ENCODE measurements at regions not wholly inside any gene's neighbourhood (a gene's known extent, or its start where the extent isn't known, plus 50 kb on each side); places are given as distances from the start of the nearest gene placed in this dataset.

- ATAC-seq, result no peak
Measured at GRCh38 chr15:85943151-85943550, 136.5 kb upstream of the AGBL1 start.

DNA sequence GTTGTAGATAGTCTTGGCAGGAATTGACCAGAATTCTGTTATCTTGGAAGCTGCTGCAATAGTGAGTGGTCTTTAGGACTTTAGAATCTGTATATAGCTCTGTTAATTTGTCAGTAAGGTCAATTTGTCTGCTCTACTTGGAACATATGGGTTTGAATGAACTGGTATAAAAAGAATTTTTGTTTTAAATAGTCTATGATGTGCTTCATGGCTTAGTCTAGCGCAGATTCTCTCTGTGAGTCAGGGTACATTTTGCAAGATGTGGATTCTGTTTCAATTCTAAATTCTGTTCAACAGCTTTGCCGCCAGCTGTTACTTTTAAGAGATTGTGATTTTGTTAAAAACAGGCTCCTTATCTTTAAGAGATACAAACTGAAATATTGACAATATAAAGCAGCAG lies 135.9 kb upstream of the AGBL1 start:
- ATAC-seq, result no peak

DNA sequence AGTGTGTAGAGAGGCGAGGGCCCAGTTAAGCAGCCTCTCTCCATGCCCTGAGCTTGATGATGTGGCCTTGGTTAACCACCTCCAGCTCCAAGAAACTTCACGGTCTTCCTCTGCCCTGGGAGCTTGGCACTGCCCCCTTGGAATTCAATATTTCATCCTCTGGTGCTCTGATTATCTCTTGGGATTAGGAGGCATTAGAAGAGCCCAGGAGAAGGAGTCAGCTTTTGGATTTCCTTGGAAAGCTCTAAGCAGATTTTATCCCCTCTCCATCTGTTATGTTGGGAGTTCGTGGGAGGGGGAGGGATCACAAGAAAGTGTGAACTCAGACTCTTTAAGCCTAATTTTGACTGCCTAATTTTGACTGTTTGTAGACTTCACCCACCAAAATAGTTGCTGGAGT lies 132.7 kb upstream of the AGBL1 start:
- ATAC-seq, result no peak

- no peak for ATAC-seq
Measured at GRCh38 chr15:85947936-85948335, 131.7 kb upstream of the AGBL1 start.

- no peak for ATAC-seq
Measured at GRCh38 chr15:85950101-85950500, 129.6 kb upstream of the AGBL1 start.

GRCh38 chr15:85954586-85954985 lies 125.1 kb upstream of the AGBL1 start:
- ATAC-seq, result no peak

GRCh38 chr15:85955501-85956391 lies 123.9 kb upstream of the AGBL1 start:
- ATAC-seq, result no peak

GRCh38 chr15:85956532-85957275 lies 123.0 kb upstream of the AGBL1 start:
- ATAC-seq, result no peak

DNA sequence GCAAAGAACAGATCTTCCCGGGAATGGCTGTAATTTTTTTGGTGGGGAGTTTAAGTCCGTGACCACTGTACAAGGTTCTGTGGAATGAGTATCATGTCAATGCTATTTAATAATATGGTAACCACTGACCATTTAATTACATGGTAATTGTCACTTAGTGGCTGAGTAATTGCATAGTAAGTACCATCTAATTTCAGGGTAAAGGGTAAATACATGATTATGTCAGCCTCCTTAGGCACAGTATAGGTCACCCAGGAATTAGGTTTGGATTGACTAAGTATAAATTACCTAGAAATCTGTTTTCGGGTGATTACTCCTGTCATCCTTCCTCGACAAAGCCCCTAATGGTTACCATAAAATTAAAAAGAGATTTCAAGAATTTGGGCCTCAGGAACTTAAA lies 120.1 kb upstream of the AGBL1 start:
- ATAC-seq, result no peak

GRCh38 chr15:85960381-85960780 lies 119.3 kb upstream of the AGBL1 start:
- ATAC-seq, result no peak

DNA sequence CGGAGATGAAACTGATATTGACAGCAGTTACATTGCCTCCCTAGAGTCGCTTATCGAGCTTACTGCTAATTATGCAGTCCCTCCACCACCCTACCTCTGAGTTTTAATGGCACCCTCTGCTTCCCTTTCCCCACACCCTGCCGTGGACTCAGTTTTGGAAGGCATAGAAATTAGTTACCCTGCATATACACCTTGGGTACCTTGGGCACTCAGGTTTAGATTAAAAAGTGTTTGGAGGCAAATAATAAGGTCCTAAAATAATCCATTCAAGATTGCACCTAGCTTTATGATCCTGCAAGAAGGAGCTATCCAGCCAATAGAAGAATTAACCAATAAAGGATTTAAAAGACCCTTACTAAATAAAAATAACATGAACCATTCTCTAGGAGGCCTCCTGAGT lies 117.8 kb upstream of the AGBL1 start:
- ATAC-seq, result no peak

GRCh38 chr15:85963262-85963760 lies 116.4 kb upstream of the AGBL1 start:
- ATAC-seq, result no peak

- ATAC-seq, result no peak
Measured at GRCh38 chr15:85964471-85964870, 115.2 kb upstream of the AGBL1 start.

- no peak for ATAC-seq
Measured at GRCh38 chr15:85967553-85967952, 112.1 kb upstream of the AGBL1 start.

- no peak for ATAC-seq
Measured at GRCh38 chr15:85972805-85973540, 106.7 kb upstream of the AGBL1 start.

- ATAC-seq, result no peak
Measured at GRCh38 chr15:85973584-85974347, 105.9 kb upstream of the AGBL1 start.

DNA sequence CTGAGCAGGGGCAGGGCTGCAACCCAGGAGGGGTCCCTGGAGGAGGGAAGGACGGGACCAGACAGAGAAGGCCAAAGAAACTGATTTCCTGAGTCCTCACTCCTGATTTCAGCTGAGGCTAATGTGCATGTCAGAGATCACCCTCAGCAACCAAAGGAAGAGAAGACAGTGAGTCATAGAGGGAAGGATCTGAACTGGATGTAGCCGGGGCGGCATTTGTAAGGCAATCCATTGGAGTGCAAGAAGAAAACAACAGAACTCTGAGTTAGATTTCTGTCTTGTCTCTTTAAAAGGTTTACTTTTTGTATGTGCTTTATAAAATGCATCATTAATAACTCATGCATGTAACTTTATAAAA lies 105.3 kb upstream of the AGBL1 start:
- ATAC-seq, result no peak

DNA sequence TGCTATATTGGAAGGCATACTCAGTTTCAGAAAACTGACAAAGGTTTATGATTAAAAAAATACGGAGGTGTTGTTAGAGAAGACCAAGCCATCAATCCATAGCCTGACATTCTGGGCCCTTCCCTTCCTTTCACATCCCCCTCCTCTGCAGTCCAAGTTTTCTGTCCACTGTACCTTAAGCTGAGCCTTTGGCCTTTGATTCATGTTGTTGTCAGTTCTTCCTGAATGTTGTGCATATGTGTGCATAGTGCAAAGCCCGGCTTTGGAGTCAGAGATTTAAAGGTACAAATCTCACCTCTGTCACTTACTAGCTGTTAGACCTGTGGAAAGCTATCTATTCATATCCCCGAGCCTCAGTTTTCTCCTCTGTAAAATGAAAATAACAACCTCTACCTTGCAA lies 104.9 kb upstream of the AGBL1 start:
- ATAC-seq, result no peak

DNA sequence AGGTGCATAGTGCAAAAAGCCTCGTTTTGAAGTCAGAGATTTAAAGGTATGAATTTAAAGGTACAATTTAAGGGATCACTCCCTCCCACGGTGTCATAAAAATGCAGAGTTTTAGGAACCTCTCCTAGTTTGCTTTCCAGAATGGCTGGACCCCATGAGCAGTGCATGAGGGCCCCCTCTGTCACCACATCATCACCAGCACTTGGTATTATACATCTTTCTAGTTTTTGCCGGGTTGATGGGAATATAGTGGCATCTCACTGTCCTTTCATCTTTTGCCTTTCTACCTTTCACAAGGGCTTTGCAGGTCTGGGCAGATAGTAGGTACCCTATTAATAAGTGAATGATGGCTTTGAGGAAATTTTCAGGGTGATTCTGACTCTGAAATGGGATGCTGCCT lies 103.6 kb upstream of the AGBL1 start:
- no peak for ATAC-seq

- no peak for ATAC-seq
Measured at GRCh38 chr15:85976986-85977385, 102.7 kb upstream of the AGBL1 start.

GRCh38 chr15:85977586-85977985 lies 102.1 kb upstream of the AGBL1 start:
- no peak for ATAC-seq

- no peak for ATAC-seq
Measured at GRCh38 chr15:85979929-85980328, 99.7 kb upstream of the AGBL1 start.

- no peak for ATAC-seq
Measured at GRCh38 chr15:85980946-85981345, 98.7 kb upstream of the AGBL1 start.
